C4-2B (cell line): ENCODE measurements at regions not wholly inside any gene's neighbourhood (a gene's known extent, or its start where the extent isn't known, plus 50 kb on each side); places are given as distances from the start of the nearest gene placed in this dataset.

Experiments
- ZFX ChIP-seq: fragments of 450-650 bp; IDR thresholded peaks from 2 replicates; pipeline ENCODE4 v1.6.1; 2017
- TF ChIP-seq, protein P1 (sequence below): fragments of 450-650 bp; conservative IDR thresholded peaks from 2 replicates; pipeline ENCODE4 v1.5.1; 2017; ENCODE audit warnings: mild to moderate bottlenecking

DNA sequence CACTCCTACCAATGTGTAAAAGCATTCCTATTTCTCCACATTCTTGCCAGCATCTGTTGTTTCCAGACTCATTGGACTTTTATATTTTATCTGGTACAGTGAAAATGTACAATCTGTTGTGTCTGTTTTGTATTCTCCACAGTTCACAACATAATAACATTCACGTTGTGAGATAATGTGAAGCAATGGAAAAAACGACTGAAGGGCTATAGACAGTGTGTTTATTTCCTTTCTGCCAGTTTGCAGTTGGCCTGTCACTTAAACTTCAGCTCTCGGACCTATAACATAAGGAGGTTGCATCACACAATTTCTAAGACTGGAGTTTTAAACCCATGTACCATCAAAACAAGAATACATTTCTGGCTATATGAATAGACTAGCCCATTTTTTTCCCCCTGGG, 965.5 kb upstream of the ATXN8OS start:
- TF ChIP-seq, protein P1, sequence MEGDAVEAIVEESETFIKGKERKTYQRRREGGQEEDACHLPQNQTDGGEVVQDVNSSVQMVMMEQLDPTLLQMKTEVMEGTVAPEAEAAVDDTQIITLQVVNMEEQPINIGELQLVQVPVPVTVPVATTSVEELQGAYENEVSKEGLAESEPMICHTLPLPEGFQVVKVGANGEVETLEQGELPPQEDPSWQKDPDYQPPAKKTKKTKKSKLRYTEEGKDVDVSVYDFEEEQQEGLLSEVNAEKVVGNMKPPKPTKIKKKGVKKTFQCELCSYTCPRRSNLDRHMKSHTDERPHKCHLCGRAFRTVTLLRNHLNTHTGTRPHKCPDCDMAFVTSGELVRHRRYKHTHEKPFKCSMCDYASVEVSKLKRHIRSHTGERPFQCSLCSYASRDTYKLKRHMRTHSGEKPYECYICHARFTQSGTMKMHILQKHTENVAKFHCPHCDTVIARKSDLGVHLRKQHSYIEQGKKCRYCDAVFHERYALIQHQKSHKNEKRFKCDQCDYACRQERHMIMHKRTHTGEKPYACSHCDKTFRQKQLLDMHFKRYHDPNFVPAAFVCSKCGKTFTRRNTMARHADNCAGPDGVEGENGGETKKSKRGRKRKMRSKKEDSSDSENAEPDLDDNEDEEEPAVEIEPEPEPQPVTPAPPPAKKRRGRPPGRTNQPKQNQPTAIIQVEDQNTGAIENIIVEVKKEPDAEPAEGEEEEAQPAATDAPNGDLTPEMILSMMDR, result no peak
- TF ChIP-seq ZFX, result no peak
